IMR-90 (cell line): ENCODE measurements at regions not wholly inside any gene's neighbourhood (a gene's known extent, or its start where the extent isn't known, plus 50 kb on each side); places are given as distances from the start of the nearest gene placed in this dataset.
A peak's percentile ranks its signal among the peaks of the same experiment; 100 is the strongest.

Experiments used
- ATAC-seq: fragments of 200-7000 bp; cut with Tn5 transposase; 2 replicates; pipeline ENCODE4 v1.9.1; 2020; ENCODE audit warnings: low read depth, mild to moderate bottlenecking, moderate library complexity
- BruUV-seq: library from RNA; stranded (reverse); fragments of 400-500 nt; replicated peaks from 2 replicates; lab custom pipeline; 2021; lab: Mats Ljungman, UMichigan
- CTCF ChIA-PET: fragments of 300-600 bp; formaldehyde crosslinking; extraction: SDS; loops from one replicate; lab custom pipeline; 2021; ENCODE audit warnings: antibody characterized with exemption; lab: Yijun Ruan, JAX
- POLR2A ChIA-PET: fragments of 300-600 bp; sonication (Branson Sonifier 250); formaldehyde crosslinking; loops from one replicate; lab custom pipeline; 2022; ENCODE audit warnings: antibody characterized with exemption; ENCODE audit not compliant: unreplicated experiment; lab: Charles Lee
- DNase-seq: peaks from one replicate; pipeline ENCODE4 v3.0.0; 2013
- H2AFZ ChIP-seq: replicated peaks from 2 replicates; pipeline ENCODE3; 2013; ENCODE audit warnings: low read length, mild to moderate bottlenecking; ENCODE audit not compliant: poor library complexity
- H2AK5ac ChIP-seq: 2 replicates; pipeline ENCODE4 v1.6.1; 2013; ENCODE audit warnings: low read depth, low read length, inconsistent platforms
- H2AK9ac ChIP-seq: replicated peaks from 2 replicates; pipeline ENCODE3; 2013; ENCODE audit warnings: mild to moderate bottlenecking, low read depth, low read length, moderate library complexity; ENCODE audit not compliant: poor library complexity
- H2BK120ac ChIP-seq: 2 replicates; pipeline ENCODE4 v1.6.1; 2013; ENCODE audit warnings: low read depth, low read length, inconsistent platforms
- H2BK15ac ChIP-seq: 3 replicates; pipeline ENCODE4 v1.6.1; 2013; ENCODE audit warnings: low read depth, low read length, inconsistent platforms
- H2BK20ac ChIP-seq: 2 replicates; pipeline ENCODE4 v1.6.1; 2013; ENCODE audit warnings: low read depth, mild to moderate bottlenecking, inconsistent platforms, low read length, moderate library complexity
- H2BK5ac ChIP-seq: 2 replicates; pipeline ENCODE4 v1.6.1; 2013; ENCODE audit warnings: mild to moderate bottlenecking, low read depth, low read length, inconsistent platforms; ENCODE audit not compliant: poor library complexity, severe bottlenecking
- H3K14ac ChIP-seq: replicated peaks from 2 replicates; pipeline ENCODE4 v1.6.1; 2013; ENCODE audit warnings: low read depth, low read length, inconsistent platforms
- H3K18ac ChIP-seq: 2 replicates; pipeline ENCODE4 v1.6.1; 2013; ENCODE audit warnings: low read depth, low read length, control low read depth
- H3K23ac ChIP-seq: 2 replicates; pipeline ENCODE4 v1.6.1; 2013; ENCODE audit warnings: low read depth, low read length, inconsistent platforms
- H3K27ac ChIP-seq: 2 replicates; pipeline ENCODE4 v1.5.1; 2013; ENCODE audit warnings: mild to moderate bottlenecking, control low read depth, low read length; ENCODE audit not compliant: insufficient read depth
- H3K27me3 ChIP-seq: 2 replicates; pipeline ENCODE4 v1.6.1; 2013; ENCODE audit warnings: low read length; ENCODE audit not compliant: control insufficient read depth, insufficient read depth
- H3K36me3 ChIP-seq: 2 replicates; pipeline ENCODE4 v1.6.1; 2013; ENCODE audit warnings: low read length, mixed read lengths; ENCODE audit not compliant: control insufficient read depth, insufficient read depth
- H3K4ac ChIP-seq: 2 replicates; pipeline ENCODE4 v1.6.1; 2013; ENCODE audit warnings: low read depth, low read length, inconsistent platforms
- H3K4me1 ChIP-seq: 2 replicates; pipeline ENCODE4 v1.6.1; 2013; ENCODE audit warnings: low read length, mixed read lengths; ENCODE audit not compliant: control insufficient read depth, insufficient read depth
- H3K4me2 ChIP-seq: 2 replicates; pipeline ENCODE4 v1.6.1; 2013; ENCODE audit warnings: low read depth, mild to moderate bottlenecking, control low read depth, low read length, moderate library complexity
- H3K4me3 ChIP-seq: 2 replicates; pipeline ENCODE4 v1.5.1; 2013; ENCODE audit warnings: low read depth, mild to moderate bottlenecking, control low read depth, low read length, moderate library complexity; ENCODE audit not compliant: insufficient read depth
- H3K56ac ChIP-seq: 2 replicates; pipeline ENCODE4 v1.6.1; 2013; ENCODE audit warnings: low read length, inconsistent platforms; ENCODE audit not compliant: insufficient read depth; ENCODE audit errors: extremely low read depth
- H3K79me1 ChIP-seq, 2 experiments: 2 replicates each; pipeline ENCODE4 v1.6.1; 2013; ENCODE audit warnings: low read length in 2 of 2, inconsistent platforms in 1 of 2, low read depth in 1 of 2
- H3K9ac ChIP-seq: 2 replicates; pipeline ENCODE4 v1.6.1; 2013; ENCODE audit warnings: low read depth, low read length, control low read depth
- H3K9me1 ChIP-seq: 2 replicates; pipeline ENCODE4 v1.6.1; 2013; ENCODE audit warnings: low read length, inconsistent platforms; ENCODE audit not compliant: insufficient read depth
- H3K9me3 ChIP-seq: 2 replicates; pipeline ENCODE4 v1.6.1; 2013; ENCODE audit warnings: low read length; ENCODE audit not compliant: control insufficient read depth, insufficient read depth
- H4K20me1 ChIP-seq: 2 replicates; pipeline ENCODE4 v1.6.1; 2013; ENCODE audit warnings: low read length, inconsistent platforms; ENCODE audit not compliant: insufficient read depth
- H4K5ac ChIP-seq: 2 replicates; pipeline ENCODE4 v1.6.1; 2013; ENCODE audit warnings: mild to moderate bottlenecking, low read depth, low read length, control low read depth
- H4K8ac ChIP-seq, 2 experiments: 2 replicates each; pipeline ENCODE4 v1.6.1; 2013; ENCODE audit warnings: low read depth in 2 of 2, low read length in 2 of 2, control low read depth in 1 of 2, inconsistent platforms in 1 of 2
- H4K91ac ChIP-seq: 2 replicates; pipeline ENCODE4 v1.6.1; 2013; ENCODE audit warnings: low read depth, low read length, inconsistent platforms; ENCODE audit not compliant: insufficient read depth
- CEBPB ChIP-seq: IDR thresholded peaks from 2 replicates; pipeline ENCODE4 v1.6.1; 2012; ENCODE audit warnings: low read depth, low read length, improper control_type of control experiment
- FOS ChIP-seq: fragments of 150-350 bp; IDR thresholded peaks from 2 replicates; pipeline ENCODE4 v1.6.1; 2016; ENCODE audit warnings: low read depth, low read length
- MAFK ChIP-seq: IDR thresholded peaks from 2 replicates; pipeline ENCODE4 v1.6.1; 2012; ENCODE audit warnings: low read depth, low read length, improper control_type of control experiment
- WGBS, 2 experiments: methylation state at CpG; one replicate each; pipeline versions ENCODE4 v1.1.5 to v1.1.7; 2013; ENCODE audit warnings: missing lambda C conversion rate in 2 of 2; ENCODE audit not compliant: insufficient read length in 1 of 2; ENCODE audit errors: extremely low coverage in 2 of 2; 5-methylcytosine and 5-hydroxymethylcytosine counted together
- dilution Hi-C: fragments of 300-500 bp; cut with HindIII; formaldehyde crosslinking; loops from one replicate; pipeline ENCODE4 v1.14.3; 2018; ENCODE audit warnings: low sequenced_read_pairs; ENCODE audit not compliant: unreplicated experiment
- in situ Hi-C: fragments of 300-500 bp; cut with MboI; formaldehyde crosslinking; loops from 3 replicates; pipeline ENCODE4 v1.14.3; 2019; ENCODE audit warnings: low sequenced_read_pairs, inconsistent platforms, mixed read lengths
- intact Hi-C: fragments of 100-400 bp; cut with micrococcal nuclease; formaldehyde crosslinking; loops from 2 replicates; pipeline ENCODE4 v1.10.0; 2022

GRCh38 chr7:84647797-84648757 is 453.5 kb upstream of the SEMA3A start:
- peak overlapping the region; percentile 78 for H3K14ac ChIP-seq
- no peak overlapping the region for H2AK9ac ChIP-seq
- no TSS peak for BruUV-seq
- ChIA-PET CTCF (interaction anchor here (0.6 to 1.1 kb wide), 3 partner anchors 9 to 78 kb away, joined by 3 to 4 read pairs (median 3); no protein-coding TSS in a partner anchor), POLR2A (no interaction called here)
- peak overlapping the region; percentile 83 for H2BK5ac ChIP-seq
- H3K27ac ChIP-seq = peak overlapping the region; percentile 69
- H3K18ac ChIP-seq = peak overlapping the region; percentile 94
- H2BK120ac ChIP-seq = peak overlapping the region; percentile 94
- intact Hi-C loops = loop anchor here (5.0 to 10.0 kb wide), 3 partner anchors 367 to 671 kb away; partner anchors contain the start of gene SEMA3A
- peaks cover 8% of the 10 kb centered on the region for H3K4me1 ChIP-seq
- no peaks in the 10 kb centered on the region for H3K79me1 ChIP-seq
- no peak overlapping the region for H3K4me3 ChIP-seq
- H3K56ac ChIP-seq = peak overlapping the region; percentile 36
- DNase-seq (peak; percentile 94), ATAC-seq (peak; percentile 96)
- 0 out of 2 replicates have a peak overlapping the region, but pooled peaks have one; percentile 8 for H3K23ac ChIP-seq
- H3K9ac ChIP-seq = no peak overlapping the region
- H2BK20ac ChIP-seq = peak overlapping the region; percentile 93
- peak overlapping the region; percentile 35 for H2AK5ac ChIP-seq
- no peaks in the 10 kb centered on the region for H3K27me3 ChIP-seq
- H2AFZ ChIP-seq = no peak overlapping the region
- peak overlapping the region; percentile 81 for H3K4ac ChIP-seq
- peak overlapping the region; percentile 20; the same call in 2 of the 3 replicates for H2BK15ac ChIP-seq
- peak overlapping the region; percentile 36 to 60; a peak in 3 of 4 replicates for H4K8ac ChIP-seq
- WGBS, 2 experiments = 40% methylated on average over 1 of the region's 2 CpGs; no CpG with 5 or more reads in 1 of the 2 experiments
- H3K9me1 ChIP-seq = peaks cover 2% of the 10 kb centered on the region; the same call in 1 of the 2 replicates
- peak overlapping the region; percentile 57; the same call in 1 of the 2 replicates for H4K91ac ChIP-seq
- dilution Hi-C loops = no loop called here
- H4K5ac ChIP-seq = peak overlapping the region; percentile 95
- in situ Hi-C loops = loop anchor here (25.0 kb wide), 1 partner anchor 364 kb away; no protein-coding TSS in a partner anchor
- H3K4me2 ChIP-seq = peak overlapping the region; percentile 18; the same call in 1 of the 2 replicates
- H3K9me3 ChIP-seq = no peaks in the 10 kb centered on the region
- no peaks in the 10 kb centered on the region for H3K36me3 ChIP-seq
- H4K20me1 ChIP-seq = no peaks in the 10 kb centered on the region
- TF ChIP-seq FOS (no peak), MAFK (peak; percentile 85), CEBPB (peak; percentile 15; the same call in 1 of the 2 replicates)
